HL-60 (cell line): ENCODE measurements at regions not wholly inside any gene's neighbourhood (a gene's known extent, or its start where the extent isn't known, plus 50 kb on each side); places are given as distances from the start of the nearest gene placed in this dataset.

Experiments used
- DNase-seq, 2 experiments: peaks; one replicate each; pipeline ENCODE4 v3.0.0-alpha.2; 2010 to 2020; ENCODE audit warnings: low read depth in 1 of 2, low spot score in 1 of 2
- H3K27ac ChIP-seq: fragments of 250-450 bp; sonication (Bioruptor Pico); replicated peaks from 2 replicates; pipeline ENCODE4 v1.5.1; 2020; ENCODE audit warnings: mild to moderate bottlenecking, moderate library complexity
- H3K27me3 ChIP-seq: fragments of 250-450 bp; sonication (Bioruptor Pico); 2 replicates; pipeline ENCODE4 v1.5.1; 2021; ENCODE audit warnings: mild to moderate bottlenecking, moderate library complexity; ENCODE audit not compliant: insufficient read depth, poor library complexity, severe bottlenecking
- H3K4me3 ChIP-seq: replicated peaks from 2 replicates; pipeline ENCODE4 v1.5.1; 2011; ENCODE audit warnings: mild to moderate bottlenecking, control low read depth, low read length; ENCODE audit not compliant: insufficient read depth
- CTCF ChIP-seq: IDR thresholded peaks from one replicate; pipeline ENCODE4 v1.5.1; 2011; ENCODE audit warnings: low read length, control low read depth, inconsistent platforms; ENCODE audit not compliant: insufficient read depth
- GABPA ChIP-seq: IDR thresholded peaks from 2 replicates; pipeline ENCODE4 v1.6.1; 2012; ENCODE audit warnings: low read depth
- POLR2AphosphoS5 ChIP-seq: IDR thresholded peaks from 2 replicates; pipeline ENCODE4 v1.6.1; 2012; ENCODE audit warnings: low read depth
- REST ChIP-seq: IDR thresholded peaks from 2 replicates; pipeline ENCODE4 v1.6.1; 2012; ENCODE audit warnings: low read depth; ENCODE audit not compliant: insufficient replicate concordance
- SPI1 ChIP-seq: IDR thresholded peaks from 2 replicates; pipeline ENCODE4 v1.6.1; 2012; ENCODE audit warnings: low read depth, mild to moderate bottlenecking, borderline replicate concordance

GRCh38 chr1:188672153-188672552 is 1805.5 kb downstream of the BRINP3 start:
- no peak overlapping the region for H3K27ac ChIP-seq
- no peak overlapping the region for H3K4me3 ChIP-seq
- H3K27me3 ChIP-seq: no peaks in the 10 kb centered on the region
- DNase-seq: no peak
- no peak for TF ChIP-seq CTCF
- TF ChIP-seq REST: no peak
- TF ChIP-seq SPI1: no peak
- no peak for TF ChIP-seq GABPA
- TF ChIP-seq POLR2AphosphoS5: no peak

- no peak for DNase-seq
- H3K27ac ChIP-seq: no peak overlapping the region
- no peak for TF ChIP-seq SPI1
- TF ChIP-seq CTCF: no peak
- no peak for TF ChIP-seq POLR2AphosphoS5
- TF ChIP-seq REST: no peak
- no peak for TF ChIP-seq GABPA
Measured at GRCh38 chr1:188689542-188689941, 1788.1 kb downstream of the BRINP3 start.

GRCh38 chr1:188700116-188700515 is 1777.5 kb downstream of the BRINP3 start:
- no peak overlapping the region for H3K27ac ChIP-seq
- H3K4me3 ChIP-seq: no peak overlapping the region
- no peak for TF ChIP-seq POLR2AphosphoS5
- no peak for TF ChIP-seq REST
- no peak for TF ChIP-seq GABPA
- TF ChIP-seq SPI1: no peak
- TF ChIP-seq CTCF: no peak
- DNase-seq: no peak
- H3K27me3 ChIP-seq: no peaks in the 10 kb centered on the region

More at GRCh38 chr1:188689542-188689941, 1788.1 kb downstream of the BRINP3 start:
- Histone ChIP-seq H3K4me3 (no peak overlapping the region), H3K27me3 (no peaks in the 10 kb centered on the region)
